Breast epithelium (tissue), 3 donors: ENCODE measurements at regions not wholly inside any gene's neighbourhood (a gene's known extent, or its start where the extent isn't known, plus 50 kb on each side); places are given as distances from the start of the nearest gene placed in this dataset.

ENCODE experiments used
- CTCF ChIP-seq, 3 donors: fragments of 450-650 bp; IDR thresholded peaks; one replicate each; pipeline ENCODE4 v1.5.1; 2016 to 2017; ENCODE audit warnings: antibody characterized with exemption in 3 of 3, mild to moderate bottlenecking in 3 of 3, moderate library complexity in 3 of 3
- POLR2A ChIP-seq: fragments of 450-650 bp; IDR thresholded peaks from one replicate; pipeline ENCODE4 v1.6.1; 2016; ENCODE audit warnings: antibody characterized with exemption, mild to moderate bottlenecking, moderate library complexity
- POLR2AphosphoS5 ChIP-seq, 3 donors: sonication (generic); formaldehyde crosslinking; IDR thresholded peaks; one replicate each; pipeline ENCODE4 v1.6.1; 2017; ENCODE audit warnings: antibody characterized with exemption in 3 of 3

GRCh38 chr14:37669242-37669641 is 73.8 kb downstream of the TTC6 start:
- no peak for TF ChIP-seq CTCF (IDR thresholded peaks at IDR 0.05)
- no peak for TF ChIP-seq POLR2AphosphoS5 (IDR thresholded peaks at IDR 0.05)
- no peak for TF ChIP-seq POLR2A
